ENCODE measurements at regions not wholly inside any gene's neighbourhood (a gene's known extent, or its start where the extent isn't known, plus 50 kb on each side); places are given as distances from the start of the nearest gene placed in this dataset.

DNA sequence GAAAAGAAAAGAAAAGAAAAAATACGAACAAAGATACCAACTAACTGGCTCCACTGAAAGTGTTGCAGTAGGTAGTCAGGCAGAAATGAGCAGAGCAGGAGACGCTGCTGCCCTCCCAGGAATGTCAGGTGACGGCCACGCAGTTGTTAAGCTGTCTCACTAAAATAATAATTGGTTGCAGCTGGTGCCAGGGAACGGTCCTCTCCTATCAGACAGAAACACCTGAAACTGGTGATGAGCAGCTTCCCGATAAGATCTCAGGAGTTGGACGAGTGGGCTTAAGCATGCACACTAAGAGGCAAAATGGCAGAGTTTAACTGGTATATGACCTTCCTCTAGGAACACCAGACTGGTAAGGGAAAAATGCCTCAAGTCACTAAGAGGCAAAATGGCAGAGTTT lies 611.1 kb downstream of the ZEB2 start:
- in situ Hi-C loops (cut with MboI; ENCODE audit: low sequenced_read_pairs, unreplicated experiment) = no loop called here
- TF ChIP-seq, protein P1, sequence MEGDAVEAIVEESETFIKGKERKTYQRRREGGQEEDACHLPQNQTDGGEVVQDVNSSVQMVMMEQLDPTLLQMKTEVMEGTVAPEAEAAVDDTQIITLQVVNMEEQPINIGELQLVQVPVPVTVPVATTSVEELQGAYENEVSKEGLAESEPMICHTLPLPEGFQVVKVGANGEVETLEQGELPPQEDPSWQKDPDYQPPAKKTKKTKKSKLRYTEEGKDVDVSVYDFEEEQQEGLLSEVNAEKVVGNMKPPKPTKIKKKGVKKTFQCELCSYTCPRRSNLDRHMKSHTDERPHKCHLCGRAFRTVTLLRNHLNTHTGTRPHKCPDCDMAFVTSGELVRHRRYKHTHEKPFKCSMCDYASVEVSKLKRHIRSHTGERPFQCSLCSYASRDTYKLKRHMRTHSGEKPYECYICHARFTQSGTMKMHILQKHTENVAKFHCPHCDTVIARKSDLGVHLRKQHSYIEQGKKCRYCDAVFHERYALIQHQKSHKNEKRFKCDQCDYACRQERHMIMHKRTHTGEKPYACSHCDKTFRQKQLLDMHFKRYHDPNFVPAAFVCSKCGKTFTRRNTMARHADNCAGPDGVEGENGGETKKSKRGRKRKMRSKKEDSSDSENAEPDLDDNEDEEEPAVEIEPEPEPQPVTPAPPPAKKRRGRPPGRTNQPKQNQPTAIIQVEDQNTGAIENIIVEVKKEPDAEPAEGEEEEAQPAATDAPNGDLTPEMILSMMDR (IDR thresholded peaks at IDR 0.05; ENCODE audit: borderline replicate concordance, control extremely low read depth, extremely low read depth, insufficient read depth, missing control alignments) = no peak
- no peak for DNase-seq (ENCODE audit: low spot score)

DNA sequence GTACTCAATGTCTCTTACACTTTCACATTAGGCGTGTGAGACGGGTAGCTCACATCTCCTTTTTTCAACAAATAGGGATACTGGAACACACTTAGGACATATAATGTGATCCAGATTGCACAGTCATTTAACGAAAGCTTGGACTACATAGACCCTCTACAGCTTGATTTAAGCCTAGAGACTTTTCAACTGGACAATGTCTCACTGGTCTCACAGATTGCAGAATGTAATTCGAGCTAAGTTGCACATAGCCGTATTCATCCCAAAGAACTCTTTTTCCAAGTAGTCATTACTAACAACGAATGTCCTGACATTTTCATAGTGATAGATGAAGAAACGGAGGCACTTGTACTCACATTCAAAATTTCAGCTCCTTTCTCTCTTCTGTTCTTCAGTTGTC lies 612.1 kb downstream of the ZEB2 start:
- DNase-seq (ENCODE audit: low spot score) = no peak
- TF ChIP-seq, protein P1 (IDR thresholded peaks at IDR 0.05; ENCODE audit: borderline replicate concordance, control extremely low read depth, extremely low read depth, insufficient read depth, missing control alignments) = no peak
- in situ Hi-C loops (cut with MboI; ENCODE audit: low sequenced_read_pairs, unreplicated experiment) = no loop called here

DNA sequence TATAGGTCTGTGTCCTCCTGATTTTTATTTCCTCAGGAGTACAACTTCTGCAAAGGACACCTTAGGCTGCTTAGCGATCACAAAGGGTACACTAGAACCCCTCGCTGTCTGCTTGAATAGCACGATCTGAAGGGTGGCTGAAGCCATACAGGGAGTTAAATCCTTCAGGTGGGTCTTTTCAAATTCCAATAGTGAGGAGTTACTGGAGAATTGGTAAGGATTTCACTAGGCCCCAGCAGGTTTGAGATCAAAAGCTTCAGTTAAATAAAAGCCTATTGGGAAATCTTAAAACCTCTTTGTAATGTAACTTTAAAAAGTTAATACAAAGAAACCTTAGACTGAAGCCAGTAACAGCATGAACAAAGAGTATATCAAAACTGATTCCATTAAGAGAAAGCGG lies 613.1 kb downstream of the ZEB2 start:
- in situ Hi-C loops (cut with MboI; ENCODE audit: low sequenced_read_pairs, unreplicated experiment) = no loop called here
- TF ChIP-seq, protein P1 (IDR thresholded peaks at IDR 0.05; ENCODE audit: borderline replicate concordance, control extremely low read depth, extremely low read depth, insufficient read depth, missing control alignments) = no peak
- DNase-seq (ENCODE audit: low spot score) = no peak

DNA sequence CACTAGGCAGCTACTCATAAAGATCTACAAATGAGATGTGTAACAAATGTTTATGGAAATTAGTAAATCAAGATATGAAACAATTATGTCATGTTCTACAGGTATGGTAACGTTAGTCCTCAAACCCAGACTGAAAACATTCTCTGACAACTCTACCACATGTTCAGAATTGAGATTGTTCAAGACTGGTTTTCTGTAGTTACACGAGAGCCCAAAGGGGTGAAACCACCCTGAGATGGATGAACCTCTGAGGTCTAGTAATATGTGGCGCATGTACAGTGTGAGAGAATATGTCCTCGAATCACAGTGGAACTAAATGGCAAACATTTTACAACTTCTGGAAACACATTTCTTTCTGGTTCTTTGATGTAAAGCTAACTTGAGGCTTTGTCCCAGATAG lies 614.3 kb downstream of the ZEB2 start:
- TF ChIP-seq, protein P1 (IDR thresholded peaks at IDR 0.05; ENCODE audit: borderline replicate concordance, control extremely low read depth, extremely low read depth, insufficient read depth, missing control alignments) = no peak
- in situ Hi-C loops (cut with MboI; ENCODE audit: low sequenced_read_pairs, unreplicated experiment) = no loop called here
- DNase-seq (ENCODE audit: low spot score) = no peak

GRCh38 chr2:143903172-143903856 lies 616.6 kb downstream of the ZEB2 start:
- in situ Hi-C loops (cut with MboI; ENCODE audit: low sequenced_read_pairs, unreplicated experiment) = no loop called here
- DNase-seq (ENCODE audit: low spot score) = no peak
- TF ChIP-seq, protein P1 (IDR thresholded peaks at IDR 0.05; ENCODE audit: borderline replicate concordance, control extremely low read depth, extremely low read depth, insufficient read depth, missing control alignments) = no peak

- DNase-seq (ENCODE audit: low spot score) = no peak
These were observed 618.6 kb downstream of the ZEB2 start for GRCh38 chr2:143901185-143901842.

More at GRCh38 chr2:143901185-143901842, 618.6 kb downstream of the ZEB2 start:
- TF ChIP-seq, protein P1 (IDR thresholded peaks at IDR 0.05; ENCODE audit: borderline replicate concordance, control extremely low read depth, extremely low read depth, insufficient read depth, missing control alignments) = no peak
- in situ Hi-C loops (cut with MboI; ENCODE audit: low sequenced_read_pairs, unreplicated experiment) = no loop called here
